HG02798 (cell line): ENCODE measurements at regions not wholly inside any gene's neighbourhood (a gene's known extent, or its start where the extent isn't known, plus 50 kb on each side); places are given as distances from the start of the nearest gene placed in this dataset.

ENCODE experiments used
- ATAC-seq: cut with Tn5 transposase; IDR thresholded peaks from one replicate; pipeline ENCODE4 v1.9.1; 2021; ENCODE audit warnings: mild to moderate bottlenecking; ENCODE audit not compliant: unreplicated experiment, poor library complexity

- no peak for ATAC-seq
Observed at GRCh38 chr6:6771964-6772363, 183.4 kb downstream of the LY86 start.

- ATAC-seq, result no peak
Observed at GRCh38 chr6:6772751-6773150, 184.2 kb downstream of the LY86 start.

- ATAC-seq, result no peak
Observed at GRCh38 chr6:6775074-6775473, 186.6 kb downstream of the LY86 start.

GRCh38 chr6:6780231-6780630, 191.7 kb downstream of the LY86 start:
- no peak for ATAC-seq

GRCh38 chr6:6781172-6781872, 192.8 kb downstream of the LY86 start:
- ATAC-seq, result no peak

GRCh38 chr6:6781873-6782227, 193.3 kb downstream of the LY86 start:
- ATAC-seq, result no peak

GRCh38 chr6:6783721-6784120, 195.2 kb downstream of the LY86 start:
- no peak for ATAC-seq

GRCh38 chr6:6784514-6785162, 196.1 kb downstream of the LY86 start:
- no peak for ATAC-seq

- no peak for ATAC-seq
Observed at GRCh38 chr6:6785163-6785521, 196.6 kb downstream of the LY86 start.

GRCh38 chr6:6788394-6789032, 200.0 kb downstream of the LY86 start:
- ATAC-seq, result peak; percentile 67

- ATAC-seq, result no peak
Observed at GRCh38 chr6:6790393-6790792, 201.9 kb downstream of the LY86 start.

GRCh38 chr6:6790891-6791290, 202.4 kb downstream of the LY86 start:
- ATAC-seq, result no peak

GRCh38 chr6:6793388-6794250, 205.1 kb downstream of the LY86 start:
- ATAC-seq, result no peak

GRCh38 chr6:6795393-6795792, 206.9 kb downstream of the LY86 start:
- no peak for ATAC-seq

- no peak for ATAC-seq
Observed at GRCh38 chr6:6796818-6797217, 208.3 kb downstream of the LY86 start.

GRCh38 chr6:6798448-6798860, 209.9 kb downstream of the LY86 start:
- ATAC-seq, result peak; percentile 45

- no peak for ATAC-seq
Observed at GRCh38 chr6:6801005-6801335, 212.4 kb downstream of the LY86 start.

- no peak for ATAC-seq
Observed at GRCh38 chr6:6801635-6802218, 213.2 kb downstream of the LY86 start.

- peak; percentile 72 for ATAC-seq
Observed at GRCh38 chr6:6803180-6803977, 214.9 kb downstream of the LY86 start.
